BJ (cell line): ENCODE measurements at regions not wholly inside any gene's neighbourhood (a gene's known extent, or its start where the extent isn't known, plus 50 kb on each side); places are given as distances from the start of the nearest gene placed in this dataset.

ENCODE experiments used
- CTCF ChIA-PET: fragments of 350-600 bp; formaldehyde crosslinking; extraction: SDS; loops from one replicate; lab custom pipeline; 2021; ENCODE audit warnings: antibody characterized with exemption, inconsistent platforms; lab: Yijun Ruan, JAX
- POLR2A ChIA-PET: fragments of 300-600 bp; sonication (Branson Sonifier 250); formaldehyde crosslinking; extraction: SDS; loops from one replicate; lab custom pipeline; 2021; ENCODE audit warnings: antibody characterized with exemption; lab: Charles Lee
- DNase-seq: peaks from one replicate; pipeline ENCODE4 v3.0.0-alpha.2; 2011; ENCODE audit warnings: low read depth
- H3K27me3 ChIP-seq: 2 replicates; pipeline ENCODE4 v1.6.0; 2011; ENCODE audit warnings: low read length; ENCODE audit not compliant: control insufficient read depth, insufficient read depth
- H3K36me3 ChIP-seq: 2 replicates; pipeline ENCODE4 v1.5.1; 2011; ENCODE audit warnings: low read length; ENCODE audit not compliant: control insufficient read depth, insufficient read depth
- H3K4me3 ChIP-seq: 2 replicates; pipeline ENCODE4 v1.5.1; 2011; ENCODE audit warnings: low read depth, mild to moderate bottlenecking, control low read depth, low read length
- CTCF ChIP-seq: IDR thresholded peaks from 2 replicates; pipeline ENCODE4 v1.5.1; 2011; ENCODE audit warnings: low read depth, mild to moderate bottlenecking, control low read depth, inconsistent platforms, low read length, moderate library complexity; ENCODE audit not compliant: insufficient read depth

- no peak overlapping the region for H3K4me3 ChIP-seq
- DNase-seq = no peak
- H3K27me3 ChIP-seq = no peaks in the 10 kb centered on the region
- no peak for TF ChIP-seq CTCF
- CTCF ChIA-PET = interaction anchor here (0.6 to 1.4 kb wide), 2 partner anchors 11 to 455 kb away, joined by 3 read pairs; no protein-coding TSS in a partner anchor
- POLR2A ChIA-PET = no interaction called here
- no peaks in the 10 kb centered on the region for H3K36me3 ChIP-seq
Measured at GRCh38 chr7:77466450-77466849, 50.3 kb upstream of the GSAP start.
